CD1c-positive myeloid dendritic cell (primary cell): ENCODE measurements at regions not wholly inside any gene's neighbourhood (a gene's known extent, or its start where the extent isn't known, plus 50 kb on each side); places are given as distances from the start of the nearest gene placed in this dataset.

Experiments
- DNase-seq: peaks from one replicate; pipeline ENCODE4 v3.0.0-alpha.2; 2016; ENCODE audit errors: extremely low spot score

DNA sequence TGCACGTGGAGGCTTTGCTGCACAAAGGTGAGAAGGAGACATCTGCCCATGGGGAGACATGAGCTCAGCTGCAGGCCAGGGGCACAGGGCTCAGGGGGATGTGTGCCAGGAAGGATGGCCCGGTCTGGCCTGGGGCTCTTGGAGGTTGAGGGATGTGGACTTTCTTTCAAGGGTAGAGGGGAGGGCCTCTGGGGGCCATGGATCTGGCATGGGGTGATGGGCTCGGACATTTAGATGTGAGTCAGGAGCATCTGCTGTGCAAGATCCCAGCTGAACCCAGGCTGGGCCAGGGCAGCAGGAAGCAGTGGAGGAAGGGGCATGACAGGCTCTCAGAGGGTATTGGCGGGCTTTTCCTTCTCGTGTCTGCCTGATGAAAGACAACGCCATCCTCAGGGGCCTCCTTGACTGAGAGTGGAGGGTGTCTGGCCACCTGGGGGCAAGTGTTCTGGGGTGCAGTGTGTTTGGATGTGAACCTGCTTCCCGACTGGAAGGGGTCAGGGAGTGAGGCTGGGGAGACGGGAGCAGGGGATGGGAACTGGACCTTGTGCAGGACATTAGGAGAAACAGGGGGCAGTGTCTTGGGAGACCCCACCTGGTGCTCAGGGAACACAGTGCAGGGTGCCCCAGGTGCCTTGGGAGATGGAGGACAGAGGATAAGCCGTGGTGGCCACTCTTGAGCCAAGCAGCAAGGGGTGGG lies 156.1 kb downstream of the ERMARD start:
- DNase-seq: no peak

GRCh38 chr6:169906688-169907418 lies 155.4 kb downstream of the ERMARD start:
- DNase-seq: no peak

GRCh38 chr6:169906004-169906687 lies 154.7 kb downstream of the ERMARD start:
- DNase-seq: no peak

GRCh38 chr6:169905041-169905807 lies 153.8 kb downstream of the ERMARD start:
- no peak for DNase-seq

- no peak for DNase-seq
Measured at GRCh38 chr6:169904051-169904922, 152.9 kb downstream of the ERMARD start.

GRCh38 chr6:169903122-169903521 lies 151.7 kb downstream of the ERMARD start:
- DNase-seq: no peak

DNA sequence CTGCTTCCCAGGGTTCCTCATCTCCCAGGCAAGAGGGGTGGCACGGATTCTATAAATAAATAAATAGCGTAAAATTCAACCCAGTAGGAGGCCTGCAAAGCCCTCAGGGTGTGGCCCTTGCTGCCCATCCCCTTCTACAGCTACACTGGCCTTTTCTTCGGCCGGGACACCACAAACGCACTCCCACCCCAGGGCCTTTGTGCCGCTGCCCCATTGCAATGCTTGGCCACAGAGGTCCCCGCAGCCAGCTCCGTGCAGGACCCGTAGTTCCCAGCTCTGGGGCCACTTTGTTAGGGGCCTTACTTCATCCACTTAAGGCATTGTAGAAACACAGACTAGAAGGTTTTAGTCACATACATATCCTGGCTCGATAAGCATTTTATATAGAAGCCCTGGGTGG lies 151.2 kb downstream of the ERMARD start:
- no peak for DNase-seq

GRCh38 chr6:169902070-169902469 lies 150.6 kb downstream of the ERMARD start:
- no peak for DNase-seq

- no peak for DNase-seq
Measured at GRCh38 chr6:169899481-169900145, 148.2 kb downstream of the ERMARD start.

DNA sequence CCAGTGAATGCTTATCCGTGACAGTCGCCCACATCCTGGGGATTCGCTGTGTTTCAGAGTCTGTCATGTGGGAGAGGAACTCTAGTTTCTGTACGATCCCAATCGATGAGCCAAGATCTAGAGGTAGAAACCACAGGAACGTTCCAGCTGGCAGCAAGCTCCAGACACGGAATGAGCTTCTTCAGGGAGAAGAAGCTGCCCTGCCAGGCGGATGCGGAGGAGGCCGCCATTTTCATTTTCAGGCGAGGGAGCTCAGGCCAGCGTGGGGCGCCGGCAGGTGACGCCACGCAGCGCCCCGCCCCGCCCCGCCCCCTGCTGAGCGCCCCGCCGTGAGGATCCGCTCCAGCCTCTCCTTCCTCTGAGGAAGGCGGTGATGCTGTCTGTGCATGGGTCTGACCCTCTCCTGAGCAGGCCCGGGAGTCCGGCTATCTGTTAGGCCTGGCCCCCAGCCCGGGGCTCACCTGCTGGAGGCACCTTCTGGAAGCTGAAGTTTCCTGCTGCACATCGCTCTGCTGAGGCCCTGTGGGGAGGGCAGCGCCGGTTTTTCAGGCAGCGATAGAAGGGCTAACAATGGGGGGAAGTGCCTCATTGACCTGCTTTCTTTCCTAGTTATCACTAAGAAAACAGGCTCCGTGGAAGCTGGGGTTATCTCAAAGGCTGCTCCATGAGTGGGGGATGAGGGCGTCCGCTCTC lies 147.5 kb downstream of the ERMARD start:
- DNase-seq: no peak

DNA sequence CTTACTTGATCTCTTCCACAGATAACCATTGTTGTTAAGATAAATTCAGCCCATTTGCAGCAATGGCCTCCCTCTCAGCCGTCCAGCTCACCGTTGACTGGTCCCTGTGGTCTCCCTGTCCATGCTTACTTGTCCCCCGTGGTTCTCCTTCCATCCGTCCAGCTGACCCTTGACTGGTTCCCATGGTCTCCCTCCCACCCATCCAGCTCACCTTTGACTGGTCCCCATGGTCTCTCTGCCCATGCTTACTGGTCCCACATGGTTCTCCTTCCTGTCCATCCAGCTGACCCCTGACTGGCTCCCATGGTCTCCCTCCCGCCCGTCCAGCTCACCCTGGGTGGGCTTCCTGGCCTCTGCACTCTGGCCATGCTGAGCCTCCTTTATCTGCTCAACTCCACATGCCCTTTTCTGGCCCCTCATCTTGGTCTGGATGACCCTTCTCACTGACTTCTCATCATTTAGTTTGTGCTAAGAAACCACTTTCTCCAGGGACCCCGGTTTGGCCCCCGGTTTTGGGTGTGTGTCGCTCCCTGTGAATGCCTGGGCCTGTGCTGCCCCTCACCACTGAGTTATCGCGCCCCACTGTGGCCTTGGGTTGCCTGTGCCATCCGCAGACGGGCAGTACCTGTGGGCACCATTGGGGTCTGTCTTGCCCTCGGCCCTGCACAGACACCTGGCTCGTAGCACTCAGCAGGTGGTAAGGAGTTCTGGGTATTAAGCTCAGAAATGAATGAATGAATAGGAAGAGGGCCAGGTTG lies 146.4 kb downstream of the ERMARD start:
- no peak for DNase-seq

DNA sequence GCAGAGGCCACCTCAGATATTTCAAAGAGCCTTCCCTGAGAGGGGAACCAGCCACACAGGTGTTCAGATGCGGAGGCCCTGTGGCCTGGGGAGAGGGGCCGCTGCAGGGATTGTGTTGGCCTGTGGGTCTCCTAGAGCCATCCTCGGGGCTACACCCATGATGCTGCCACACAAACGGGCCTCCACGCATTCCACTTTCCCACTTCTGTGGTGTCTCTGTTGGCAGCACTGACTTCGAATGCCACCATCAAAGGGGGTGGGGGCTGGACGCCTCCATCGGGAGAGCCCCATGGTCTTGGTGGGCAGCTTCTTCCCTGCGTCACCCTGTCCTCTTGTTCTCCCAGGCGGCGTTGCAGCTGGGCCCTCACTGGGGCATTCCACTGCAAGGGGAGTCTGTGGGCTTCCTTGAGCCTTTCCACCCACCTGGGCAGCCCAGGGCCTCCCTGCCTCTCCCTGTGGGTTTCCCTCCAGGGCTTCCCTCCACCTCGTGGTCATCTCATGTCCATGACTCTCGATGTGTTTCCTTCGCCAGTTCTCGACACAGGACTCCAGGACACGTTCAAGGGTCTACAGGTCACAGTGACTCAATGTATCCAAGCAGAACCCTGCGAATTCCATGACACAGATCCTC lies 145.5 kb downstream of the ERMARD start:
- no peak for DNase-seq

DNA sequence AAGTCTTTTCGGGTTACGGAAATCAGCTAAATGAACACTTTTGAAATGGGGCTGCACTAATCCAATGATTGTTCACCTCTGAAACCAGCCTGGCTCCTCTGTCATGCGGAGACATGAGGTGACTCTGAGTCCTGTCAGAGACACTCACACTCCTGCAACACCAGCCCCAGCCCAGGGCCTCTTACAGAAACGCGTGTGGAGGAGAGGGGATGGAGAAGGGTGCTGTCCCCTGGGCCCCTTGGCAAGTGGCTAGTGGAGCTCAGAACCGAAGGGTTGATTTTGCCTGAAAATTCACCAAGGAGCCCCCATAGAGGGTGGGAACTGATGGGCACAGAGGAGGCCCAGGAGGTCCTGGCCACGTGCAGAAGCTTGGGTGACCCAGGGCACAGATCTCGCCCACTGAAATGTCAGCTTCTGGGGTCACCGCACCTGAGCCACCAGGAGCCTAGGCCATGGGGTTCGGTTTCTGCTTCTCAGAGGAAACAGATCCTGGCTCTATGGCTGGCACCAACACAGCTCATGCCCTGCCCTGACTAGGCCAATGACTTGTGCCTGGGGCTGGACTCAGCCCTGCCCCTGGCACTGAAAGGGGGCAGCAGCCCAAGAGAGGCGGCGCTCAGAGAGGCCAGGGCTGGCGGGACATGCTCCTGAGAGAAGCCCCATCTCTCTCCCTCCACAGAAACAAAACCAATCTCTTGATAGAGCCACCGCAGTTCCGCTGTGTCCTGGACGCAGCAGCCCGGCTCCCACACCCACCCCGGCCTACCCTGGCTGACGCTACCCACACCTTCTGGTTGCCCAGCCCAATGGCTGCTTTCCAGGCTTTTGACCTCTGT lies 144.7 kb downstream of the ERMARD start:
- DNase-seq: no peak

GRCh38 chr6:169895000-169895759 lies 143.8 kb downstream of the ERMARD start:
- no peak for DNase-seq

DNA sequence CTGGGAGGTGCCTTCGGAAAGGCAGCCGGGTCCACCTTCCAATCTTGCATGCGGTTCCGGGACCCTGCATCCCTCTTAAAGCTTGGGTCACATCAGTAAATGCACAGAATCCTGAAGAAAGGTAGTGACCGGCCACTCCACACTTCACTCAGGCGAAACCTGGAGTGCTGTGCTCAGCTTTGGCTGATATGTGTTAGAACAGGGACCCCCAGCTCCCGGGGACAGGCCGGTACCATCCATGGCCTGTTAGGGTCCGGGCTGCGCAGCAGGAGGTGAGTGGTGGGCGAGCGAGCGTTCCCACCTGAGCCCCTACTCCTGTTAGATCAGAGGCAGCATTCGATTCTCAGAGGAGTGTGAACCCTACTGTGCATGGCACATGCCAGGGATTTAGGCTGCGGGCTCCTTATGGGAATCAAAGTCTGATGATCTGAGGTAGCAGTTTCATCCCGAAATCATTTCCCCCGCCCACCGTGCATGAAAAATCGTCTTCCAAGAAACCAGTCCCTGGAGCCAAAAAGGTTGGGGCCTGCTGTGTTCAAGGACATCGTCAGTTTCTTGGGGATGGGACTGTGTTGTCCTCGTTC lies 143.0 kb downstream of the ERMARD start:
- DNase-seq: no peak

DNA sequence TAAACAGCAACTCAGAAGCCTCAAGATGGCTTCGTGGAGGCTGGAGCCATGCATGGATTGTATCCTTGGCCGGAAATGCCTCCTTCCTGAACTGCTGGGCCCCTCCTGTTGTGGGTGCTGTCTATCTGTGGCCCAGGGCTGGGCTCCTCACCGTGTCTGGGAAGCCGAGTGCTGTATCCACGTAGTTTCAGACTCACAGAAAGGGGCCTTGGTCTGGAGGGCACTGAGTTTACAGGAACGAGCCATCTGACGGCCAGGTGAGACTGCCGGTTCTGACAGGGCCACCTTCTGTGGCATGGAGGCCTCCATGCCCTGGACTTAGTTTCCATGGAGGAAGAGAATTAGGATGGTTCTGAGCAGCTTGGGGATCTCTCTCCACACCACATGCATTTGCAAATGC lies 142.2 kb downstream of the ERMARD start:
- DNase-seq: no peak

GRCh38 chr6:169891846-169892245 lies 140.4 kb downstream of the ERMARD start:
- no peak for DNase-seq
